Fibroblast of skin of abdomen (primary cell): ENCODE measurements at regions not wholly inside any gene's neighbourhood (a gene's known extent, or its start where the extent isn't known, plus 50 kb on each side); places are given as distances from the start of the nearest gene placed in this dataset.
A peak's percentile ranks its signal among the peaks of the same experiment; 100 is the strongest.
"Not testable (repeated sequence)": the region's sequence is repeated elsewhere in the genome, so short reads cannot be mapped to it uniquely, and the experiment has no call there.

ENCODE experiments used
- DNase-seq: peaks from one replicate; pipeline ENCODE4 v3.0.0-alpha.2; 2013

DNA sequence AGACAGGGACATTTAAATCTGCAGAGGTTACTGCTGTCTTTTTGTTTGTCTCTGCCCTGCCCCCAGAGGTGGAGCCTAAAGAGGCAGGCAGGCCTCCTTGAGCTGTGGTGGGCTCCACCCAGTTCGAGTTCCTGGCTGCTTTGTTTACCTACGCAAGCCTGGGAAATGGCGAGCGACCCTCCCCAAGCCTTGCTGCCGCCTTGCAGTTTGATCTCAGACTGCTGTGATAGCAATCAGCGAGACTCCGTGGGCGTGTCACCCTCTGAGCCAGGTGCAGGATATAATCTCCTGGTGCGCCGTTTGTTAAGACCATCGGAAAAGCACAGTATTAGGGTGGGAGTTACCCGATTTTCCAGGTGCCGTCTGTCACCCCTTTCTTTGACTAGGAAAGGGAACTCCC, 93.3 kb downstream of the ANKRD30BL start:
- DNase-seq: not testable (repeated sequence)

- not testable (repeated sequence) for DNase-seq
Measured at GRCh38 chr2:132065391-132065790, 96.4 kb downstream of the ANKRD30BL start.

DNA sequence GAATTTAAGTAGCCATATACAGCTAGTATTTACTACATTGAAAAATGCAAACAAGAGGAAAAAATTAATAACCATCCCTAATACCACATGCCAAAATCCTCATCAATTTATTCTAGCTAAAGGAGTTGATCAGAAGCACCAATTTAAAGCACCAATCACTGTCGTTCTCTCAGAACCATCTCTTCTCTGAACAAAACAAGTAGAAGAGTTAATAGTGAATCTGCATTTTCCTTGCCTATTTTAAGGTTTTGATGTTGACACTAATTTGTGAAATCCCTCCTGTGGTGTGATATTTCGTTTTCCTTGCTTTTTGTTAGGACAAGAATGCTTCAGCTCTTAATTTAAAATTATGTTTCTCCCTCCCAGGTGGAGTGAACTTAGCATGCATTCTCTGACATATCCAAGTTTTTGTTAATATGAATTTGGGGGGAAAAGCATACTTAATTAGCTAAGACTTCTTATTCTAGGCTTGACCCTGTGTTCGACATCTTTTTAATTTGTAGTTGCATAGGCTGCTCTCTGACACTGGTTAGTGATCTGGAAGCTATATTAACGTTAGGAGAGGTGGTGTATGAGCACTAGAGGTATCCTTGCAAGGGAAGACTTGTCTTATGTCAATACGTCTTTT, 122.0 kb downstream of the ANKRD30BL start:
- not testable (repeated sequence) for DNase-seq

- DNase-seq: not testable (repeated sequence)
Measured at GRCh38 chr2:132038883-132039235, 122.9 kb downstream of the ANKRD30BL start.

DNA sequence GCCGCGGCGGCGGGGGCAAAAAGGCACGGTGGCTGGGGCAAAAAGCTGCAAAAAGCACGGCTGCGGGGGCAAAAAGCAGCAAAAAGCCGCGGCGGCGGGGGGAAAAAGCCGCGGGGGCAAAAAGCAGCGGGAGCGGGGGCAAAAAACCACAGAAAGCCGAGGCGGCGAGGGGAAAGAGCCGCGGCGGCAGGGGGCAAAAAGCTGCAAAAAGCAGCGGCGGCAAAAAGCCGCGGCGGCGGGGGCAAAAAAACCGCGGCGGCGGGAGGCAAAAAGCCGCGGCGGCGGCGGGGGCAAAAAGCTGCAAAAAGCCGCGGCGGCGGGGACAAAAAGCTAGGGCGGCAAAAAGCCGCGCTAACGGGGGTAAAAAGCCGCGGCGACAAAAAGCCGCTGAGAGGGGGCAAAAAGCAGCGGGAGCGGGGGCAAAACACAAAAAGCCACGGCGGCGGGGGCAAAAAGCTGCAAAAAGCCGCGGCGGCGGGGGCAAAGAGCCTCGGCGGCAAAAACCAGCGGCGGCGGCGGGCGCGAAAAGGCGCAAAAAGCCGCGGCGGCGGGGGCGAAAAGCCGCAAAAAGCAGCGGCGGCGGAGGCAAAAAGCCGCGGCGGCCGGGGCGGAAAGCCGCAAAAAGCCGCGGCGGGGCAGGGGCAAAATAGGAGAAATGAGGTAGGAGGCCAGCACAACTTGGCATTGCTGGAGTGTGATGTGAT, 123.4 kb downstream of the ANKRD30BL start:
- peak; percentile 0 for DNase-seq

- peak; percentile 0 for DNase-seq
Measured at GRCh38 chr2:132037527-132038178, 124.1 kb downstream of the ANKRD30BL start.

DNA sequence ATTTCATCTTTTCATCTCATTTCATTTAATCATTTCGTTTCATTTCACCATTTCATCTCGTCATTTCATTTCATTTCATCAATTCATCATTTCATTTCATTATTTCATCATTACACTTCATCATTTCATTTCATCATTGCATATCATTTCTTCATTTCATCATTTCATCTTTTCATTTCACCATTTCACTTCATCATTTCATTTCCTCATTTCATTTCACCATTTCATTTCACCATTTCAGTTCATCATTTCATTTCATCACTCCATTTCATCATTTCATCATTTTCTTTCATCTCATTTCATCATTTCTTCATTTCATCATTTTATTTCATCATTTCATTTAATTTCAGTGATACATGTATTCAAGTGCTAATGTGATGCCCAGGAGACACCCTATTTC, 127.1 kb downstream of the ANKRD30BL start:
- DNase-seq: no peak

DNA sequence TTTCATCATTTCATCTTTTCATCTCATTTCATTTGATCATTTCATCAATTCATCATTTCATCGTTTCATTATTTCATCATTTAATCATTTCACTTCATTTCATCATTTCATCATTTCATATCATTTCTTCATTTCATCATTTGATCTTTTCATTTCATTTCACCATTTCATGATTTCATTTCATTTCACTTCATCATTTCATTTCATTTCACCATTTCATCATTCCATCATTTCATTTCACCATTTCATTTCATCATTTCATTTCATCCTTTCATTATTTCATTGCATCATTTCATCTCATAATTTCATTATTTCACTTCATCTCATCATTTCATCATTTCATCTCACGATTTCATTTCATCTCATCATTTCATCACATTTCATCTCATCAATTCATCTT, 127.8 kb downstream of the ANKRD30BL start:
- DNase-seq: no peak

DNA sequence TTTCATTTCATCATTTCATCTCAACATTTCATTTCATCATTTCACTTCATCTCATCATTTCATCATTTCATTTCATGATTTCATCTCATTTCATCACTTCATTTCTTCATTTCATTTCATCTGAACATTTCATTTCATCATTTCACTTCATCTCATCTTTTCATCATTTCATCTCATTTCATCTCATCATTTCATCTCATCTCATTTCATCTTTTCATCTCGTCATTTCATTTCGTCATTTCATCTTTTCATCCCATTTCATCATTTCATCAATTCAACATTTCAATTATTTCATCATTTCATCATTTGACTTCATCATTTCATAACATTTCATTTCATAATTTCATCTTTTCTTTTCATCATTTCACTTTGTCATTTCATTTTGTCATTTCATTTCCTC, 128.4 kb downstream of the ANKRD30BL start:
- DNase-seq: no peak

GRCh38 chr2:132012046-132012445, 149.7 kb downstream of the ANKRD30BL start:
- DNase-seq: not testable (repeated sequence)

- no peak for DNase-seq
Measured at GRCh38 chr2:132009874-132010521, 151.8 kb downstream of the ANKRD30BL start.

- DNase-seq: no peak
Measured at GRCh38 chr2:132009177-132009873, 152.4 kb downstream of the ANKRD30BL start.

DNA sequence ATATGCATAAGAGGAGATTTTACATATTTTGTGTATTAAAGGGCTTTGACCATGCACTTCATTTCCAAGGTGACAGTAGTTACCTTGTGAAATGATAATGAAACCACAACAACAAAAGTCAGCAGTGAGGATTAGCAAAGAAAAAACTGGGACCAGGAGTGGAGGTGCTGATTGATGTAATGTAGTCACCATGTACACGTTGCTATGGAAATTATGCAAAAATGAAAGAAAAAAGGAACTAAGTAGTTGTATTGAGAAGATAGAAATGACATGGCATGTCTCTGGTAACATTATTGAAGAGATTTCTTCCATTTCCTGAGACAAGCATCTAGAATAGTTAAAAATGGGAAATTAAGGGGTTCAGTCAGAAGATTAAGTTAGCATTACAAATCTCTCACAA, 171.0 kb downstream of the ANKRD30BL start:
- DNase-seq: not testable (repeated sequence)

- DNase-seq: not testable (repeated sequence)
Measured at GRCh38 chr2:131966671-131967070, 195.1 kb downstream of the ANKRD30BL start.

DNA sequence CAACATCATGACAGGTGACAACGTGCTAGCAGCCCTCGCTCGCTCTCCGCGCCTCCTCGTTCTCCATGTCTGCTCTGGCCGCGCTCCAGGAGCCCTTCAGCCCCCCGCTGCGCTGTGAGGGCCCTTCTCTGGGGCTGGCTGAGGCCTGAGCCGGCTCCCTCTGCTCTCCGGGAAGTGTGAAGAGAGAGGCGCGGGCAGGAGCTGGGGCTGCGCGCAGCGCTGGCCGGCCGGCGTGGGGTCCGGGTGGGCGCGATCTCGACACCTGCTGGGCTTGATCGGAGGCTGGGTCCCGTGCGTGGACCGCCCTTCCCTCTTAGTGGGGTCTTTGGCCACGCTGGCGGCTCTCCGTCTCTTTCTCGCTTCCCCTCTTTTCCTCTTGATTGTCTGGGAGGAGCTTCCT, 195.5 kb downstream of the ANKRD30BL start:
- DNase-seq: no peak

- DNase-seq: not testable (repeated sequence)
Measured at GRCh38 chr2:131958019-131958609, 203.6 kb downstream of the ANKRD30BL start.

- not testable (repeated sequence) for DNase-seq
Measured at GRCh38 chr2:131948641-131949040, 213.1 kb downstream of the ANKRD30BL start.

- DNase-seq: peak; percentile 4
Measured at GRCh38 chr2:131923287-131923686, 238.5 kb downstream of the ANKRD30BL start.

DNA sequence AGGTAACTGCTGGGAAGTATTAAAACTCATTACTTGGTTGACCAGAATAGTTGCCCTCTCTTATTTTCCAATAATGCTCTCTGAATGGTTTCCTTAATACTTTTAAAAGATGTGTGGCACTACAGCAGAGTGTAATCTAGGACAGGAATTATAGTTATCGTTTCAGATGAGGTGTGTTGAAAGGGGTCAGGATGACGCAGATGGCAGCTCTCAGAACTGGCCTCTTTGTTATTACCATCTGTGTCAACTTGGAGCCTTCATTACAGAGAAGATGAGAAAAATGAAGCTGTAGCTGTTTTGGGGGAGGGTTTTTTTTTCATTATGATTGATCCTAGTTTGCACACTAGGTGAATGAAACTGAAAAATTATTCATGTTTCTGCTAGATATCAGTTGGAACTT, 238.9 kb downstream of the ANKRD30BL start:
- DNase-seq: peak; percentile 13
